WTC11 (cell line): ENCODE measurements at regions not wholly inside any gene's neighbourhood (a gene's known extent, or its start where the extent isn't known, plus 50 kb on each side); places are given as distances from the start of the nearest gene placed in this dataset.
A peak's percentile ranks its signal among the peaks of the same experiment; 100 is the strongest.

Experiments used
- ATAC-seq: fragments of 200-7000 bp; cut with Tn5 transposase; 2 replicates; pipeline ENCODE4 v1.10.0; 2021; ENCODE audit warnings: mild to moderate bottlenecking, moderate library complexity
- CTCF ChIA-PET: fragments of 300-600 bp; sonication (Branson Sonifier 250); formaldehyde crosslinking; loops from one replicate; lab custom pipeline; 2021; ENCODE audit warnings: antibody characterized with exemption; lab: Charles Lee
- POLR2A ChIA-PET: fragments of 350-600 bp; sonication (Branson Sonifier 250); formaldehyde crosslinking; loops from one replicate; lab custom pipeline; 2021; ENCODE audit warnings: antibody characterized with exemption; lab: Charles Lee
- DNase-seq: peaks from one replicate; pipeline ENCODE4 v3.0.0; 2021; ENCODE audit warnings: low spot score
- H3K27ac Mint-ChIP-seq: 2 replicates; pipeline ENCODE4 v1.8.0; 2021; ENCODE audit warnings: mixed read lengths
- H3K27me3 Mint-ChIP-seq: 2 replicates; pipeline ENCODE4 v1.8.0; 2021; ENCODE audit warnings: low read depth, mild to moderate bottlenecking, moderate library complexity, mixed read lengths
- H3K36me3 Mint-ChIP-seq: 2 replicates; pipeline ENCODE4 v1.8.0; 2021; ENCODE audit warnings: mixed read lengths
- H3K4me1 Mint-ChIP-seq: 2 replicates; pipeline ENCODE4 v1.8.0; 2022; ENCODE audit warnings: mixed read lengths
- H3K4me3 Mint-ChIP-seq: 2 replicates; pipeline ENCODE4 v1.8.0; 2021; ENCODE audit warnings: mild to moderate bottlenecking, moderate library complexity, mixed read lengths
- H3K9me3 Mint-ChIP-seq: 2 replicates; pipeline ENCODE4 v1.8.0; 2021; ENCODE audit warnings: mixed read lengths
- ATF2 ChIP-seq: sonication (generic); formaldehyde crosslinking; IDR thresholded peaks from 2 replicates; pipeline ENCODE4 v1.8.1; 2022; ENCODE audit warnings: low read depth, missing genetic modification reagents, borderline replicate concordance
- ATF3 ChIP-seq: sonication (generic); formaldehyde crosslinking; conservative IDR thresholded peaks from 2 replicates; pipeline ENCODE4 v1.8.1; 2022; ENCODE audit warnings: mild to moderate bottlenecking, missing genetic modification reagents
- ELF4 ChIP-seq: sonication (generic); formaldehyde crosslinking; IDR thresholded peaks from 2 replicates; pipeline ENCODE4 v1.8.1; 2022; ENCODE audit warnings: low read depth, mild to moderate bottlenecking, moderate library complexity, missing genetic modification reagents
- ETV6 ChIP-seq: sonication (generic); formaldehyde crosslinking; IDR thresholded peaks from 2 replicates; pipeline ENCODE4 v1.8.1; 2022; ENCODE audit warnings: mild to moderate bottlenecking, missing genetic modification reagents
- FOXJ3 ChIP-seq: sonication (generic); formaldehyde crosslinking; IDR thresholded peaks from 2 replicates; pipeline ENCODE4 v1.9.0; 2021; ENCODE audit warnings: missing genetic modification reagents, mild to moderate bottlenecking, borderline replicate concordance
- HMGA2 ChIP-seq: fragments of 250-450 bp; sonication (Bioruptor Pico); IDR thresholded peaks from 2 replicates; pipeline ENCODE4 v1.4.0; 2021; ENCODE audit warnings: mild to moderate bottlenecking, moderate library complexity
- IRF2 ChIP-seq: sonication (generic); formaldehyde crosslinking; IDR thresholded peaks from 2 replicates; pipeline ENCODE4 v1.8.0; 2022; ENCODE audit warnings: low read depth, missing genetic modification reagents, borderline replicate concordance
- KAT7 ChIP-seq: sonication (generic); formaldehyde crosslinking; IDR thresholded peaks from 2 replicates; pipeline ENCODE4 v1.8.1; 2023; ENCODE audit warnings: missing genetic modification reagents, mild to moderate bottlenecking, borderline replicate concordance
- MYBL2 ChIP-seq: sonication (generic); formaldehyde crosslinking; IDR thresholded peaks from 2 replicates; pipeline ENCODE4 v1.8.1; 2023; ENCODE audit warnings: mild to moderate bottlenecking, moderate library complexity, missing genetic modification reagents
- NFATC4 ChIP-seq: fragments of 250-450 bp; sonication (Bioruptor Pico); IDR thresholded peaks from 2 replicates; pipeline ENCODE4 v1.9.0; 2021; ENCODE audit warnings: mild to moderate bottlenecking
- NR1H2 ChIP-seq: sonication (generic); formaldehyde crosslinking; IDR thresholded peaks from 2 replicates; pipeline ENCODE4 v1.9.0; 2021; ENCODE audit warnings: mild to moderate bottlenecking, moderate library complexity, missing genetic modification reagents
- OVOL2 ChIP-seq: fragments of 250-450 bp; sonication (Bioruptor Pico); IDR thresholded peaks from 2 replicates; pipeline ENCODE4 v1.9.0; 2021; ENCODE audit warnings: mild to moderate bottlenecking, borderline replicate concordance
- USF1 ChIP-seq: sonication (generic); formaldehyde crosslinking; IDR thresholded peaks from 2 replicates; pipeline ENCODE4 v1.8.0; 2022; ENCODE audit warnings: mild to moderate bottlenecking, missing genetic modification reagents
- ZNF423 ChIP-seq: fragments of 250-450 bp; sonication (Bioruptor Pico); IDR thresholded peaks from 2 replicates; pipeline ENCODE4 v2.1.2; 2022; ENCODE audit warnings: mild to moderate bottlenecking, moderate library complexity
- TF ChIP-seq, protein P1 (sequence below): sonication (generic); formaldehyde crosslinking; IDR thresholded peaks from 2 replicates; pipeline ENCODE4 v1.8.1; 2022; ENCODE audit warnings: mild to moderate bottlenecking, missing genetic modification reagents, moderate library complexity, borderline replicate concordance
- TF ChIP-seq, protein P2 (sequence below): sonication (generic); formaldehyde crosslinking; IDR thresholded peaks from 2 replicates; pipeline ENCODE4 v1.8.1; 2023; ENCODE audit warnings: mild to moderate bottlenecking, missing genetic modification reagents
- TF ChIP-seq, protein P3 (sequence below): fragments of 200-600 bp; IDR thresholded peaks from 2 replicates; pipeline ENCODE4 v1.8.0; 2022; ENCODE audit warnings: antibody characterized with exemption
- TF ChIP-seq, protein P4 (sequence below): sonication (generic); formaldehyde crosslinking; IDR thresholded peaks from 2 replicates; pipeline ENCODE4 v1.8.1; 2022; ENCODE audit warnings: mild to moderate bottlenecking, moderate library complexity, missing genetic modification reagents

- Mint-ChIP-seq H3K36me3 (no peaks in the 10 kb centered on the region), H3K4me3 (no peak overlapping the region), H3K27me3 (no peaks in the 10 kb centered on the region), H3K4me1 (peaks cover 55% of the 10 kb centered on the region), H3K9me3 (0 out of 2 replicates have a peak, but pooled peaks cover 3% of the 10 kb centered on the region), H3K27ac (no peak overlapping the region)
- CTCF ChIA-PET: no interaction called here
- TF ChIP-seq KAT7: no peak
- TF ChIP-seq ELF4: no peak
- no peak for TF ChIP-seq HMGA2 (CRISPR knock-in tag)
- TF ChIP-seq, protein P1, sequence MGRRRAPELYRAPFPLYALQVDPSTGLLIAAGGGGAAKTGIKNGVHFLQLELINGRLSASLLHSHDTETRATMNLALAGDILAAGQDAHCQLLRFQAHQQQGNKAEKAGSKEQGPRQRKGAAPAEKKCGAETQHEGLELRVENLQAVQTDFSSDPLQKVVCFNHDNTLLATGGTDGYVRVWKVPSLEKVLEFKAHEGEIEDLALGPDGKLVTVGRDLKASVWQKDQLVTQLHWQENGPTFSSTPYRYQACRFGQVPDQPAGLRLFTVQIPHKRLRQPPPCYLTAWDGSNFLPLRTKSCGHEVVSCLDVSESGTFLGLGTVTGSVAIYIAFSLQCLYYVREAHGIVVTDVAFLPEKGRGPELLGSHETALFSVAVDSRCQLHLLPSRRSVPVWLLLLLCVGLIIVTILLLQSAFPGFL (CRISPR knock-in tag): no peak
- no peak for TF ChIP-seq IRF2 (CRISPR knock-in tag)
- TF ChIP-seq FOXJ3 (CRISPR knock-in tag): no peak
- TF ChIP-seq USF1 (CRISPR knock-in tag): no peak
- POLR2A ChIA-PET: no interaction called here
- no peak for ATAC-seq
- DNase-seq: no peak
These were observed 643.5 kb upstream of the KLF4 start for GRCh38 chr9:108133101-108133500.

DNA sequence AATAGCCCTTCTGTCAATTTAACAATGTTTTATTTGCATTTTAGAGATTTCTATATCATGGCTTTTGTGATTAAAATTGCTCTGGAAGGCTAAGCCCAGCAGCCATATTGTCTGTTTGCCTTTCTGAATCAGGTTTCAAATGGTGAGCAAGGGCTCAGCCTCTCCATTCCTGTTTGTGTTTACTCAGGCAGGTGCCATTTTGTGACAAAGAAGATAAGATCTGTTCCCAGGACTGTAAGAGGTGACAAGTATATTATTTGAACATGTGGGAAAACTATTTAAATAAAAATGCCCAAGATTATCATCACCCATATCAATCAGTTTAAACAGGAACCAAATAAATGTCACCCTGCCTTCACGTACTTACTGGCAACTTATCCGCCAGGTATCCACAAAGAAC, 641.3 kb upstream of the KLF4 start:
- H3K9me3 Mint-ChIP-seq: 0 out of 2 replicates have a peak, but pooled peaks cover 1% of the 10 kb centered on the region

DNA sequence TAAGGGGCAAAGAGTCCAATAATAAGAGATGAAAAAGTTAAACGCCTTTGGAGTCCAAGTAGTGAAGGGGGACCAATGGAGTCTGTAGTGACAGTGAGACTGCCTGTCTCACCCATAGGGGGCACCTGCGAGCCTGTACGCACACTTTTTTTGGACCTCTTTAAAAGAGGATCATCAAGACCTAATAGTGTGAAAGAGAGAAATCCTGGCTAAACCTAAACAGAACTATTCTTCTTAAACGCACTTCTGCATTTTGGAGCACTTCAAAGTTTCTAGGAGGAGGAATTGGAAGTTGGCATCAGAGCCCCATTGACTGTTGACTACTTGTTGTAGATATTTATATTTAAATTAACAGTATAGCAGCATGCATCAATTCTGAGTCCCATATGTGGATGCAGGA, 636.1 kb upstream of the KLF4 start:
- H3K9me3 Mint-ChIP-seq: peaks cover 10% of the 10 kb centered on the region
- peaks cover 11% of the 10 kb centered on the region for H3K36me3 Mint-ChIP-seq
- peak; percentile 78 for ATAC-seq
- CTCF ChIA-PET: no interaction called here
- TF ChIP-seq, protein P2, sequence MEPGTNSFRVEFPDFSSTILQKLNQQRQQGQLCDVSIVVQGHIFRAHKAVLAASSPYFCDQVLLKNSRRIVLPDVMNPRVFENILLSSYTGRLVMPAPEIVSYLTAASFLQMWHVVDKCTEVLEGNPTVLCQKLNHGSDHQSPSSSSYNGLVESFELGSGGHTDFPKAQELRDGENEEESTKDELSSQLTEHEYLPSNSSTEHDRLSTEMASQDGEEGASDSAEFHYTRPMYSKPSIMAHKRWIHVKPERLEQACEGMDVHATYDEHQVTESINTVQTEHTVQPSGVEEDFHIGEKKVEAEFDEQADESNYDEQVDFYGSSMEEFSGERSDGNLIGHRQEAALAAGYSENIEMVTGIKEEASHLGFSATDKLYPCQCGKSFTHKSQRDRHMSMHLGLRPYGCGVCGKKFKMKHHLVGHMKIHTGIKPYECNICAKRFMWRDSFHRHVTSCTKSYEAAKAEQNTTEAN (CRISPR knock-in tag): no peak
- TF ChIP-seq ATF3 (CRISPR knock-in tag) (no peak), MYBL2 (CRISPR knock-in tag) (no peak), ETV6 (no peak)
- TF ChIP-seq, protein P3, sequence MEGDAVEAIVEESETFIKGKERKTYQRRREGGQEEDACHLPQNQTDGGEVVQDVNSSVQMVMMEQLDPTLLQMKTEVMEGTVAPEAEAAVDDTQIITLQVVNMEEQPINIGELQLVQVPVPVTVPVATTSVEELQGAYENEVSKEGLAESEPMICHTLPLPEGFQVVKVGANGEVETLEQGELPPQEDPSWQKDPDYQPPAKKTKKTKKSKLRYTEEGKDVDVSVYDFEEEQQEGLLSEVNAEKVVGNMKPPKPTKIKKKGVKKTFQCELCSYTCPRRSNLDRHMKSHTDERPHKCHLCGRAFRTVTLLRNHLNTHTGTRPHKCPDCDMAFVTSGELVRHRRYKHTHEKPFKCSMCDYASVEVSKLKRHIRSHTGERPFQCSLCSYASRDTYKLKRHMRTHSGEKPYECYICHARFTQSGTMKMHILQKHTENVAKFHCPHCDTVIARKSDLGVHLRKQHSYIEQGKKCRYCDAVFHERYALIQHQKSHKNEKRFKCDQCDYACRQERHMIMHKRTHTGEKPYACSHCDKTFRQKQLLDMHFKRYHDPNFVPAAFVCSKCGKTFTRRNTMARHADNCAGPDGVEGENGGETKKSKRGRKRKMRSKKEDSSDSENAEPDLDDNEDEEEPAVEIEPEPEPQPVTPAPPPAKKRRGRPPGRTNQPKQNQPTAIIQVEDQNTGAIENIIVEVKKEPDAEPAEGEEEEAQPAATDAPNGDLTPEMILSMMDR: peak; percentile 40; the same call in 1 of the 2 replicates
- TF ChIP-seq, all 79 proteins: peak for 1
- DNase-seq: peak; percentile 48
- POLR2A ChIA-PET: no interaction called here
- no peak overlapping the region for H3K27ac Mint-ChIP-seq
- H3K4me1 Mint-ChIP-seq: peaks cover 32% of the 10 kb centered on the region
- H3K27me3 Mint-ChIP-seq: no peaks in the 10 kb centered on the region
- H3K4me3 Mint-ChIP-seq: no peak overlapping the region

More for the DNA sequence above, 641.3 kb upstream of the KLF4 start:
- ATAC-seq: no peak
- Mint-ChIP-seq H3K36me3 (no peaks in the 10 kb centered on the region), H3K4me1 (peaks cover 44% of the 10 kb centered on the region), H3K27me3 (no peaks in the 10 kb centered on the region), H3K4me3 (no peak overlapping the region), H3K27ac (no peak overlapping the region)
- TF ChIP-seq, protein P4, sequence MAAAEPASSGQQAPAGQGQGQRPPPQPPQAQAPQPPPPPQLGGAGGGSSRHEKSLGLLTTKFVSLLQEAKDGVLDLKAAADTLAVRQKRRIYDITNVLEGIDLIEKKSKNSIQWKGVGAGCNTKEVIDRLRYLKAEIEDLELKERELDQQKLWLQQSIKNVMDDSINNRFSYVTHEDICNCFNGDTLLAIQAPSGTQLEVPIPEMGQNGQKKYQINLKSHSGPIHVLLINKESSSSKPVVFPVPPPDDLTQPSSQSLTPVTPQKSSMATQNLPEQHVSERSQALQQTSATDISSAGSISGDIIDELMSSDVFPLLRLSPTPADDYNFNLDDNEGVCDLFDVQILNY (CRISPR knock-in tag): no peak
- TF ChIP-seq ATF2 (CRISPR knock-in tag) (no peak), OVOL2 (CRISPR knock-in tag) (no peak), NFATC4 (CRISPR knock-in tag) (no peak), ZNF423 (CRISPR knock-in tag) (no peak), NR1H2 (CRISPR knock-in tag) (no peak)
- no peak for DNase-seq
- CTCF ChIA-PET: no interaction called here
- POLR2A ChIA-PET: no interaction called here
